Upper lobe of left lung (tissue), 6 donors: ENCODE measurements at regions not wholly inside any gene's neighbourhood (a gene's known extent, or its start where the extent isn't known, plus 50 kb on each side); places are given as distances from the start of the nearest gene placed in this dataset.

Experiments used
- ATAC-seq, 2 donors: fragments of 200-7000 bp; cut with Tn5 transposase; one replicate each; pipeline ENCODE4 v1.9.1; 2022; ENCODE audit warnings: mild to moderate bottlenecking in 2 of 2, moderate library complexity in 2 of 2; ENCODE audit not compliant: low FRiP score in 2 of 2
- DNase-seq, 2 donors: peaks; one replicate each; pipeline ENCODE4 v3.0.0-alpha.2; 2019 to 2020
- H3K27ac ChIP-seq, 4 donors: fragments of 200-600 bp; sonication (generic); one replicate each; pipeline ENCODE4 v1.5.1; 2016 to 2019
- H3K27me3 ChIP-seq, 4 donors: fragments of 200-600 bp; sonication (generic); one replicate each; pipeline ENCODE4 v1.5.1; 2017 to 2019
- H3K36me3 ChIP-seq, 4 donors: fragments of 200-600 bp; sonication (generic); one replicate each; pipeline ENCODE4 v1.5.1; 2016 to 2019
- H3K4me1 ChIP-seq, 4 donors: fragments of 200-600 bp; sonication (generic); one replicate each; pipeline ENCODE4 v1.5.1; 2018 to 2019
- H3K4me3 ChIP-seq, 4 donors: fragments of 200-600 bp; sonication (generic); one replicate each; pipeline ENCODE4 v1.5.1; 2017 to 2019; ENCODE audit warnings: mild to moderate bottlenecking in 2 of 4, moderate library complexity in 1 of 4
- H3K9me3 ChIP-seq, 4 donors: fragments of 200-600 bp; sonication (generic); one replicate each; pipeline ENCODE4 v1.5.1; 2018 to 2019
- CTCF ChIP-seq, 6 experiments: fragments of 450-650 bp in 4 of 6; fragments of 200-600 bp in 2 of 6; sonication (generic) in 2 of 6; IDR thresholded peaks; one replicate each; pipeline ENCODE4 v1.5.1; 2016 to 2019; ENCODE audit warnings: antibody characterized with exemption in 6 of 6
- EP300 ChIP-seq, 4 donors: sonication (generic); formaldehyde crosslinking; IDR thresholded peaks; one replicate each; pipeline ENCODE4 v1.5.1; 2017; ENCODE audit warnings: antibody characterized with exemption in 4 of 4, control low read depth in 2 of 4
- POLR2A ChIP-seq, 4 donors: fragments of 450-650 bp; IDR thresholded peaks; one replicate each; pipeline ENCODE4 v1.5.1; 2016 to 2017; ENCODE audit warnings: antibody characterized with exemption in 4 of 4, mild to moderate bottlenecking in 2 of 4
- POLR2AphosphoS5 ChIP-seq, 2 donors: sonication (generic); formaldehyde crosslinking; IDR thresholded peaks; one replicate each; pipeline ENCODE4 v1.5.1; 2017; ENCODE audit warnings: antibody characterized with exemption in 2 of 2
- WGBS, 2 donors: methylation state at CpG; one replicate each; pipeline ENCODE4 v1.1.5; 2017 to 2018; 5-methylcytosine and 5-hydroxymethylcytosine counted together
- donor health status: DM: no; HTN: no; CAD: no; lungs with moderate emphysema.
- donor health status: DM: no; HTN: yes; CAD: no; lungs with severe emphysema.

- no peaks in the 10 kb centered on the region for H3K9me3 ChIP-seq
- H3K4me3 ChIP-seq = no peak overlapping the region
- DNase-seq (no peak), ATAC-seq (no peak)
- WGBS, 2 donors = 76 to 83% methylated on average over 1 of the region's 1 CpG
- no peaks in the 10 kb centered on the region for H3K27me3 ChIP-seq
- no peak overlapping the region for H3K27ac ChIP-seq
- no peaks in the 10 kb centered on the region for H3K36me3 ChIP-seq
- TF ChIP-seq POLR2A (IDR thresholded peaks at IDR 0.05) = no peak
- no peaks in the 10 kb centered on the region for H3K4me1 ChIP-seq
Observed at GRCh38 chr13:78185700-78186099, 267.1 kb upstream of the EDNRB start.

GRCh38 chr13:78183732-78184131 lies 265.1 kb upstream of the EDNRB start:
- Histone ChIP-seq H3K4me3 (no peak overlapping the region), H3K27me3 (no peaks in the 10 kb centered on the region), H3K27ac (no peak overlapping the region), H3K36me3 (no peaks in the 10 kb centered on the region), H3K9me3 (no peaks in the 10 kb centered on the region), H3K4me1 (no peaks in the 10 kb centered on the region)
- ATAC-seq (no peak), DNase-seq (no peak)
- TF ChIP-seq POLR2A (IDR thresholded peaks at IDR 0.05) (no peak), POLR2AphosphoS5 (IDR thresholded peaks at IDR 0.05) (no peak), EP300 (IDR thresholded peaks at IDR 0.05) (no peak), CTCF (IDR thresholded peaks at IDR 0.05) (no peak)
- WGBS, 2 donors = 57 to 59% methylated on average over 2 of the region's 2 CpGs

GRCh38 chr13:78182813-78183212 lies 264.2 kb upstream of the EDNRB start:
- no peak for DNase-seq
- WGBS, 2 donors = 62 to 74% methylated on average over 2 of the region's 2 CpGs
- H3K27ac ChIP-seq = no peak overlapping the region
- TF ChIP-seq POLR2A (IDR thresholded peaks at IDR 0.05) (no peak), CTCF (IDR thresholded peaks at IDR 0.05) (no peak), EP300 (IDR thresholded peaks at IDR 0.05) (no peak), POLR2AphosphoS5 (IDR thresholded peaks at IDR 0.05) (no peak)
- no peaks in the 10 kb centered on the region for H3K4me1 ChIP-seq
- no peaks in the 10 kb centered on the region for H3K9me3 ChIP-seq
- H3K27me3 ChIP-seq = no peaks in the 10 kb centered on the region
- ATAC-seq = no peak
- no peaks in the 10 kb centered on the region for H3K36me3 ChIP-seq
- H3K4me3 ChIP-seq = no peak overlapping the region

GRCh38 chr13:78177306-78177705 lies 258.7 kb upstream of the EDNRB start:
- DNase-seq = no peak
- H3K27me3 ChIP-seq = no peaks in the 10 kb centered on the region
- no peaks in the 10 kb centered on the region for H3K4me1 ChIP-seq
- WGBS, 2 donors = 84 to 88% methylated on average over 1 of the region's 1 CpG
- H3K27ac ChIP-seq = no peak overlapping the region
- no peaks in the 10 kb centered on the region for H3K36me3 ChIP-seq
- H3K4me3 ChIP-seq = no peak overlapping the region
- ATAC-seq = no peak
- TF ChIP-seq POLR2A (IDR thresholded peaks at IDR 0.05) (no peak), EP300 (IDR thresholded peaks at IDR 0.05) (no peak), CTCF (IDR thresholded peaks at IDR 0.05) (no peak), POLR2AphosphoS5 (IDR thresholded peaks at IDR 0.05) (no peak)
- H3K9me3 ChIP-seq = no peaks in the 10 kb centered on the region

- WGBS, 2 donors = 85 to 86% methylated on average over 2 of the region's 2 CpGs
- Histone ChIP-seq H3K27ac (no peak overlapping the region), H3K36me3 (no peaks in the 10 kb centered on the region), H3K9me3 (no peaks in the 10 kb centered on the region), H3K27me3 (no peaks in the 10 kb centered on the region), H3K4me3 (no peak overlapping the region), H3K4me1 (no peaks in the 10 kb centered on the region)
- TF ChIP-seq CTCF (IDR thresholded peaks at IDR 0.05) = no peak
- TF ChIP-seq EP300 (IDR thresholded peaks at IDR 0.05) = no peak
- TF ChIP-seq POLR2AphosphoS5 (IDR thresholded peaks at IDR 0.05) = no peak
- TF ChIP-seq POLR2A (IDR thresholded peaks at IDR 0.05) = no peak
- DNase-seq (no peak), ATAC-seq (no peak)
Observed at GRCh38 chr13:78176880-78177279, 258.2 kb upstream of the EDNRB start.
